BJ (cell line): ENCODE measurements at regions not wholly inside any gene's neighbourhood (a gene's known extent, or its start where the extent isn't known, plus 50 kb on each side); places are given as distances from the start of the nearest gene placed in this dataset.
"Not testable (repeated sequence)": the region's sequence is repeated elsewhere in the genome, so short reads cannot be mapped to it uniquely, and the experiment has no call there.

Experiments
- CTCF ChIA-PET: fragments of 350-600 bp; formaldehyde crosslinking; extraction: SDS; loops from one replicate; lab custom pipeline; 2021; ENCODE audit warnings: antibody characterized with exemption, inconsistent platforms; lab: Yijun Ruan, JAX
- POLR2A ChIA-PET: fragments of 300-600 bp; sonication (Branson Sonifier 250); formaldehyde crosslinking; extraction: SDS; loops from one replicate; lab custom pipeline; 2021; ENCODE audit warnings: antibody characterized with exemption; lab: Charles Lee
- DNase-seq: peaks from one replicate; pipeline ENCODE4 v3.0.0-alpha.2; 2011; ENCODE audit warnings: low read depth
- H3K27me3 ChIP-seq: 2 replicates; pipeline ENCODE4 v1.6.0; 2011; ENCODE audit warnings: low read length; ENCODE audit not compliant: control insufficient read depth, insufficient read depth
- H3K36me3 ChIP-seq: 2 replicates; pipeline ENCODE4 v1.5.1; 2011; ENCODE audit warnings: low read length; ENCODE audit not compliant: control insufficient read depth, insufficient read depth
- H3K4me3 ChIP-seq: 2 replicates; pipeline ENCODE4 v1.5.1; 2011; ENCODE audit warnings: low read depth, mild to moderate bottlenecking, control low read depth, low read length
- CTCF ChIP-seq: IDR thresholded peaks from 2 replicates; pipeline ENCODE4 v1.5.1; 2011; ENCODE audit warnings: low read depth, mild to moderate bottlenecking, control low read depth, inconsistent platforms, low read length, moderate library complexity; ENCODE audit not compliant: insufficient read depth

- POLR2A ChIA-PET: no interaction called here
- no peak for TF ChIP-seq CTCF
Measured at GRCh38 chr7:119647286-119647685, 625.7 kb upstream of the KCND2 start.

GRCh38 chr7:119648752-119649151 is 624.2 kb upstream of the KCND2 start:
- CTCF ChIA-PET, H3K4me3 ChIP-seq, H3K27me3 ChIP-seq: not testable (repeated sequence)

More at GRCh38 chr7:119647286-119647685, 625.7 kb upstream of the KCND2 start:
- H3K4me3 ChIP-seq: no peak overlapping the region
- DNase-seq: no peak
- H3K36me3 ChIP-seq: no peaks in the 10 kb centered on the region
- H3K27me3 ChIP-seq: no peaks in the 10 kb centered on the region
- CTCF ChIA-PET: no interaction called here

GRCh38 chr7:119660080-119660479 is 612.9 kb upstream of the KCND2 start:
- no peak for TF ChIP-seq CTCF
- no peaks in the 10 kb centered on the region for H3K36me3 ChIP-seq
- POLR2A ChIA-PET: no interaction called here
- H3K4me3 ChIP-seq: no peak overlapping the region
- CTCF ChIA-PET: no interaction called here
- H3K27me3 ChIP-seq: no peaks in the 10 kb centered on the region
- DNase-seq: no peak

More at GRCh38 chr7:119648752-119649151, 624.2 kb upstream of the KCND2 start:
- POLR2A ChIA-PET, H3K36me3 ChIP-seq, DNase-seq: not testable (repeated sequence)

GRCh38 chr7:119664601-119665000 is 608.4 kb upstream of the KCND2 start:
- H3K4me3 ChIP-seq: no peak overlapping the region
- POLR2A ChIA-PET: no interaction called here

GRCh38 chr7:119665796-119666195 is 607.2 kb upstream of the KCND2 start:
- TF ChIP-seq CTCF: no peak
- POLR2A ChIA-PET: no interaction called here
- H3K36me3 ChIP-seq: no peaks in the 10 kb centered on the region
- H3K4me3 ChIP-seq: no peak overlapping the region
- CTCF ChIA-PET: no interaction called here
- no peak for DNase-seq
- H3K27me3 ChIP-seq: no peaks in the 10 kb centered on the region

More at GRCh38 chr7:119664601-119665000, 608.4 kb upstream of the KCND2 start:
- TF ChIP-seq CTCF: no peak
- no peak for DNase-seq
- CTCF ChIA-PET: no interaction called here
- Histone ChIP-seq H3K36me3 (no peaks in the 10 kb centered on the region), H3K27me3 (no peaks in the 10 kb centered on the region)

- DNase-seq: no peak
- no peaks in the 10 kb centered on the region for H3K27me3 ChIP-seq
- no peak for TF ChIP-seq CTCF
- ChIA-PET POLR2A (no interaction called here), CTCF (no interaction called here)
- no peak overlapping the region for H3K4me3 ChIP-seq
- no peaks in the 10 kb centered on the region for H3K36me3 ChIP-seq
Measured at GRCh38 chr7:119681336-119681735, 591.6 kb upstream of the KCND2 start.
